Right kidney (tissue), 1 donor: ENCODE measurements at regions not wholly inside any gene's neighbourhood (a gene's known extent, or its start where the extent isn't known, plus 50 kb on each side); places are given as distances from the start of the nearest gene placed in this dataset.

Source experiments
- DNase-seq: peaks from one replicate; pipeline ENCODE4 v3.0.0-alpha.2; 2016

DNA sequence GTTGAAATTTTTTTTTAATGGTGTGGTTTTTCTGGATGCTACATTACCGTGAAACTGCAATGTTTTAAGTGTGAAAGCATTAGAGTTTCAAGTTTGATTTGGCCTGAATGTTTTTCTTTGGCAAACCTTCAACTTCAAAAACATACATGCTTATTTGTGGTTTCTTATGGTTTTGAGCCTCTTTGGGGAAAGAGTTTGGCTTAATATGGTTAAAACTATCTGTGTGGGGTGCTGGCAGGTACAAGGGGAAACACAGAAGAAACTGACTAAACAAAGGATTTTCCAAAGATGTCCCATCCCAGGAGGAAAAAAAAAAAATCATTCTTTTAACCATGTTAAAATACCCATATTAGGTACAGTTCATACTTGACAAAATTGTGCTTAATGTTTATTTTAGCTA is 121.1 kb downstream of the HGF start:
- no peak for DNase-seq

DNA sequence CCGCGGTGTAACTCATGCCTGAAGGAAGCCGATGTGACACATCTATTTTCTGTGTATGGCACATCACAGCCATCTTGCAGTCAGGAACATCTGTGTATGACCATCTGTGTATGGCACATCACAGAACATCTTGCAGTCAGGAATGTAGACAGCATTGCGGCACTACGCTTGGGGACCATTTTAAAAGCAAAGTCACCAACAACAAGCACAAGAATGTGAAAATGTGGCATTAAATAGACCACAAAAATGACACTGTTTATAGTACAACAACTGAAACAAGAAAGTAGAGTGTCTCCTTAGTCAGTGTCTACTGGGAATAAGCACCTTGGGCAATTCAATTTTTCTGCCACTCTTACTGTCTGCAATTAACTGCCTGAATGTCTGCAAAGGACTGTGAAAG is 124.4 kb downstream of the HGF start:
- DNase-seq = no peak

DNA sequence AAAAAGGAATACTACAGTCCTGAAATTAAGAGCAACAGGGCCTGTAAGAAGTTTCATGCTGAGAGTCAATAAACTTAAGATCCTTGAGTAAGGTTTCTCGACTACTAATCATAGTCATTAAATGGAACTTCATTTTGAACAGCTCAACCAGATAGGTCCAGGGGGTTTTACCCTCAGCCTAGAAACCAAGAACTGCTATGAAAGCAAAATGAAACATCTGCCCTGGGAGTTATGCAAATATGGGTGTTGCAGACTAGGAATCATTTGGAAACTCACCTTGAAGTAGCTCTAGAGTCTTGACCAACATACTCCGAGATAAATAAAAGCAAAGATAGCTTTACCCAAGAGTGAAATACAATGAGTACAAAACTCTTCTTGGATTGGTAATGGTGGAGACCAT is 128.0 kb downstream of the HGF start:
- DNase-seq = no peak

DNA sequence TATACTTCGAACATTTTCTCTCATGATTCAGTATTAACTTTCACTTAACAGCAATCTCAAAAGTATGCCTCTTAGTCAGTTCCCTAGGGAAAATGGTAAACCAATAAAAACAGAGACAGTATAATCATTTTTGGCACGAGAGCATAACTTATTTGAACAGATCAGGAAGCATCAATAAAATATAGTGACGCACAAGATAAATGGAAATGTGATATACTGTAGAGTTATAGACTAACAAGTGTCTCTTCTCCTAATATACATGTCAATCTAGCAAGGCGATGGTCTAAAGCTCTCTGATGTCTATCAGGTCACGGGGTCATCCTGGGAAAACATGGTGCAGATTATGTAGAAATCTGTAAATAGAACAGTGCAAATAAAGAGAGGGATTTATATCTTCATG is 131.6 kb downstream of the HGF start:
- DNase-seq = no peak

DNA sequence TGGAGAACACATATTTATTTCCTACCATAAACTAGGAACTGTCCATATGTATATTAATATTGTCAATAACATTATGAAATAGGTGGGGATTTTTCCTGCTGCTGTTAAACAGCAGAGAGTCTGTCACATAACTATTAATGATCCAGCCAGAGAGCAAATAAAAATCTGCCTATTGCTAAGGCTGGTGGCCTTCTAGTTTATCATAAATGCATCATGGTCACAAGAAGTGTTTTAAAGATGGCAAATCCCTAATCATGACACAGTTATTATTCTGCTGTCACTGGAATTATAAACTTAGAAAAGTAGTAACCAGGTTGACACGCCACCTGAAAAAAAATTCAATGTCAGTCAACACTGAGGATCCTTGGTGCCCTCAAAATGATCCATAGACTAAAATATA is 132.3 kb downstream of the HGF start:
- DNase-seq = no peak

DNA sequence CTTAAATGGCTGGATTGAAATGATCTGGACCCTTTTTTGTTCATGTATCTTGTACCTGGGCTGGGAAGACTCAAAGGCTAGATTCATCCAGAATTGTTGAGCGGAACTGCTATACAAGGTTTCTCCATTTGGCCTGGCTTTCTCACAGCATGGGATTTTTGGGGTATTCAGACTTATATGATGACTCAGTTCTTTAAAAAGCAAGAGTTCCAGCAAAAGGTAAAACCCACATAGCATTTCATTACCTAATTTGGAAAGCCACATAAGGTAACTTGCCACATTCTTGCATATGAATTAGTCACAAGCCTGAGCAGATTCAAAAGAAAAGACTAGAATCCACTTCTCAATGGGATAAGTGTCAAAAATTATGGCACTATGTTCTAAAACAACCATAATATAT is 137.4 kb downstream of the HGF start:
- no peak for DNase-seq

DNA sequence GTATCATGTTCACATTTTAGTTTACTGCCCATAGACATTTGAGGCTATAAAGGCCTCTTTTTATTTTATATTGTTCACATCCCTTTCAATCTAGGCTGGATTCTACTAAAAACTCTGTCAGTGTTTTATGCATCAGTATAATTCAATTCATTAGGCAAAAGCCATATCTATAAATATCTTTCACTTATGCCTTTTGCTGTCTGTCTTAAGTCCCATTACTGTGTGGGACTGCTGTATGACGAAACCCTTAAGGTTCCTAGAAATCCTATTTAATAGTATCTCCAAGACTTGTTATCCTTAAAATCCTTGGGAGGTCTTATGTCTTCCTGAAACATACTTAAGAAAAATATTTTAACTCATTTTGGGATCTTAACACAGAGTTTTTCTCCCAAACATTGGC is 139.2 kb downstream of the HGF start:
- DNase-seq = no peak

DNA sequence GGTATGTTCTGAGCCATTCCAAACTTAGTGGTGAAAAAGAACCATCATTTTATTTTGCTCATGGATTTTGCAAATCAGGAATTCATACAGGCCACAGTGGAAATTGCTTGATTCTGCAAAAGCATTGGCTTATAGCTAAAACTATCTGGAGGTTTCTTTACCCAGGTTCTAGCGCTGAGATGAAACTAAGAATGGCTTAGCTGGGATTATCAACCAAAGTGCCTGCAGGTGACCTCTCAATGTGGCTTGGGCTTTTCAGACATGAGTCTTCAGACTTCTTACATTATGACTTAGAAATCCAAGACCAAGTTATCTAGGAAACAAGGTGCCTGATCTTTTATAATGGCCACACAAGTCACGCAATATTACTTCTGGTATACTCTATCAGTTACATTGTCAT is 140.1 kb downstream of the HGF start:
- no peak for DNase-seq

DNA sequence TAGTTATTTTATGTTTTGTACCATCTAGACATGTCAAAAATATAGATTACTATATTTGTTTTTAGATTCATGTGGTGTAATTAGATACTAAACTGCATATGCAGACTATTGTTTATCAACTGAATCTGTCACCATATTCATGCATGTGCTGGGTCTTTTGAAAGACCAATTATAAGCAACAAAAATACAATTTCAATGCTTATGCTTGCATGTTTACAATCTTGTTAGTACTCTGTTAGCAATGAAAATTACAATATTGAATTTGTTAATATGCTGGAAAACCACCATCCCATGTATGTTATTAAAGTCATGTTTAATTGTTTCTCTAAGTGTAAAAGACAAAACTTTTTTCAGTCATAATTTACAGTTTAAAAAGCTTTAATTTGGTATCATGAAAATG is 140.9 kb downstream of the HGF start:
- no peak for DNase-seq

DNA sequence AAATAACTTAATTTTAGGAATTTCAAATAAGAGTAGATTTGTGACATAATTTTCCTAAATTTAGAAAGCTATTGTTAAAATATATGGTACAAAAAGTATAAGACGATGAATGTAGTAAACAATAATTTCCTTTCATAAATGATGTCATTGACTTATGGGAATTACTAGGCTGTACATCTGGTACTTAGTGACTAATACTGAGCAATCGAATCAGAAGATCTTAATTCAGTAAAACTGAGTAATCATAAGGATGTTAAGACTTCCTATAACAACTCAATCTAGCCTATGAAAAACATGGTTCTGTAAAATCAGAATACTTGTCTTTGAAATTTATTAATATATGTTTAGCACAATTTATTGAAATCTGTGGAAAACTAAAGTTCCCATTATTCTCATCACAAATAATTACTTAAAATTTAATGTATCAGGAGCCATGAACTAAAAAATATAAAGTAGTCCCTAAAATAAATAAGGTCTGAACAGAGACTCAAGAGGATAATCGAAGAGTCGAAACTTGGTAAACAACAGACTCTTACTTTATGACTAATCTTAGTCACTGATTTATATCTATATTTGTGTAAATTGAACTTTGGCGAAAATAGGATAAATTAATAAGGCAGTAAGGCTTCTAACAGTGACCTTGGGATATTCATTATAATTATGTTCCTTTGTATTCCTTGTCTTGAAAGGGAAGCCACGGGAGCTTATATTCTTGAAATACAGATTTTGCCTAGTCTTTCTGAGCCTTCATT is 142.1 kb downstream of the HGF start:
- no peak for DNase-seq

DNA sequence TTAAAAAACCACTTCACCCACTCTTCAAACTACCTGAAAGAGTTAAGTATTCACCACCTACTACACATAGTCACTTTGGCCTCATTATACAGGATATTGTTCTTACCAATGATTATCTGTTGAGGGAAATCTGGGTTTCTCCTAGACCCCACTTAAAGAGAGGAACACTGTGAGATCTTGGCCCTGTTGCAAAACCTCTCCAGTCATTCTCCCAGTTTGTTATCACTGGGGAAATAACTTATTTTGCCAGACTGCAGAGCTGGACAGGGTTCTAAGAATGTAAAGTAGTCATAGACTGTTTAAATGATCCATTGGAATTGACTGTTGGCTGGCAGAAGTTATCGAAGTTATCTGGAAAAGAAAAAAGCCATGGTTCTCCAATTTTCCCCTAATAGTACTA is 143.8 kb downstream of the HGF start:
- no peak for DNase-seq

DNA sequence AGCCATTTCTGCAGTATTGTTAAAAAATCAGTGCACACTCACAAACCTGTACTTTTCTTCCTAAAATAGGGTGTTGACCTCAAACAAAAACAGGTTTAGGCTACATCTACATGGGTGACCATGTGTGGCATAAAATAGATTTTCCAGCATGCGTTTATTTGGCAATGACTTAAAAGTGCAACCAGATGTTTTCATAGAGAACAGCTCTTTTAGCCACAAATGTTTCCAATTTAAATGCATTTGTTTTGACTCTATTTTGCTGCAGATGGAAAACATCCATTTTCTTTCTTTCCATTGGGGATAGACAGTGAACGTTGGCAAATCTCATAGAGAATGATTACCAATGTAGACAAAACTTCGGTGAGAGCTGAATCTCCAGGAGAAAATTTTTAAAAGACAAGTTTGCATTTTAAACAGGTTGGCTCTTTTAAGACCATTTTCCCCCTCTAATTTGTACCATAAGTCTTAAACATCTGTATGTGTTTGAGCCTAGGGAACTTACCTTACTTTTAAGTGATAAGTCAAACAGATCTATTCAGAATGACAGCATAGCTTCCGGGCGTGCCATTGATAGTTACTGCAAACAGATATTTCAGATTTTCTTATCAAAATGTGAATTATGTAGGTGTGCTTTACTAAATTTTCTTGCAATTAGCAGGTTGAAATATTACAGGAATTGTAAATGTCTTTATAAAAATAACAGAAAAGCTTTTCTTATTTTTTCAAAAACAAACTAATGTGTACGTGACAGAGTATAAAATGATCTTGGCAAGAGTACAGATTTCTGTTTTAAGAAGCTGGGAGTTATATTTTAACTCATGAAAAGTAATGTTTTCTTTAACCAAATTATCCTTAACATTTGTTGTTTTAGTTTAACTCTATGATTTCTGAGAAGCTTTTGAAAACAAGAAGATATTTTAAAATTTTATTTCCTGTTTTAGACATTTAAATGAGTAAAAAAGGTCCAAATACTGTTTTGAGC is 144.9 kb downstream of the HGF start:
- DNase-seq = no peak

DNA sequence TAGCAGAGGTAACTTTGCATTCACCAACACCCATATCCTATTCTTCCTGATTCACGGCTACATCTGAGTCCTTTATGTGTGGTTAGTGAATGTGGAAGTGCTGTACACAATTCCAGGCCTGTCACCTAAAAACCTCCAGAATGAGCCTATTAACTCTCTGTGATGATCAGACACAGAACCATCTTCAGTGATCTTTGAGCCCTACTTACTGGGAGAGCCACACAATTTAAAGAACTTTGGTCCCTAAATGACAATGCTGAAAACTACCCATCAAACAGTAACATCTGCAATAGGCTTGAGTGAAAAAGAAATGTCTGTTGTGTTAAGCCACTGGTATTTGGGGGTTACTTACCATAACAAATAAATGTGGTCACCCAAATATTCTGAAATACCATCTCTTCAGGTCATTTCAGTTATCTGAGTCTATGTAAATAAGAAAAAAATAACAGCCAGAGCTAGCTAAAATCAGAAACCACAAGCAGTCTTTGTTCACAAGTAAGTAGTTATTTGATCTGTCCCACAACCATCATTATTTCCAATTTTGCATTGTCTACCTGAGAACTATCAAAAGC is 145.7 kb downstream of the HGF start:
- no peak for DNase-seq

DNA sequence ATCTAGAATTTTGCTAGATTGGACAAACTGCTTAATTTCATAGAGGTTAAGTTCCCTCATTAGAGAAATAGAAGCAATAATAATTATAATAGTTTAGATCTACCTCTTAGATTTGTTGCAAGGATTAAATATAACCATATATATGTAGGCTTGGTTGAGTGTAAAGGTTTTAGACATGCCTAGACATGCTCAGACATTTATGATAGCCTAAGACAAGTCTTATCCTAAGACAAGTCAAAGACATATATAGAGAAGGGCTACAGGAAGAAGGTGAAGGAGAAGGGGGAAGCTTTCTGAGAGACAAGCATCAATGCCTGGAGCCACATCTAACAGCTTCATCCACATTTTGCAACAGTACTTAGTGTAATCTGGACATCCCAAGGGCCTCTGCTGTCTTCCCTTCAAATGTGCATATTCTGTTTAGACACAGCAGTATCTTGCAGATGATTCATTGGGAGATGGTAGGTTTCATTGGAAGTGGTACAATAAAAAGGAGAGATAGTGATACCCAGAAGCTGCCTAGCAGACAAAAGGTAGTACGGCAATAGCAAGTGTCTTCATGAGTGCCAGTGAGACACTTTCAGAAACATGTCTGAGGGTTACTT is 146.5 kb downstream of the HGF start:
- no peak for DNase-seq

DNA sequence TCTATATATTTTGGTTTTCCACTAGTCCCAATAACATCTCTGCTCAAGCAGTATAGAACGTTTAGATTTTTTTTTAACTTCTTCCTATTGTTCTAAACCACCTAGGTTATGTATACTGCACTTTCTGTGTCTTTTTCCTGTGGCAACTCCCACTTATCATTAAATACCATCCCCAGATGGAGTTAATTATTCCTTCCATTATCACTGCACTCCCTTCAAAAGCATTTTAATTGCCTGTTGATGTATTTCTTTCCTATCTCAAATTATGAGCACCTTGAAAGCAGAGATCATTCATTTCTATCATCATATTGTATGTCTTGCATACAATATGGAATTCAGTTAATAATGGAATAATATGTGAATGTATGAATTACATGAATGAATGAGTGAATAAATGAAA is 148.0 kb downstream of the HGF start:
- DNase-seq = no peak

DNA sequence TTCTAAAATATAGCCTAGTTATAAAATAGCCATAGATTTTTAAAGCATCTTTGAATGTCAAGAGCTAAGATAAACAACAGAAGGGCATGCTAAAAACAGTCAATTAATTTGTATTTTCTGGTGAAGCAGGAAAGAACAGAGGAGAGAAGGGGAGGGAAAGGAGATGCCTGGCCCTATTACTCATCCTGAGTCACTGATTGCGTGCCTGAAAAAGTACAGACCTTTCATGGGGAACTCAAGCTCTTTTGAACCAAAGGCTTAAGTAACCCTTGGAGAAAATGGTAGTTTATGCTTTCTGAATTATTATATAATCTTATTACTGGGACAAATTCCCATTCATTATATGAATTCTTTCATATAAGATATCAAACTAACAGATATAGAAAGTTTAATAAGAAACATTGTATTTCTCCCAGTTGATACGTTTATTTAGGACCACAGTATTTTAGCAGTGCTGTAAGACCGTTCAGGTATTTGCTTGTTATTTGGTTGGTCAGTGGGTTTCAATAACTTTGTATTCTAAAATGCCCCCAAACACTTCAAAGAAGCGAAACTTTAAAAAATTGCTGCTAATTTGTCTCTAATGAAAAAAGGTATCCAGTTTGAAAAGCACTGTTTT is 151.3 kb downstream of the HGF start:
- no peak for DNase-seq

DNA sequence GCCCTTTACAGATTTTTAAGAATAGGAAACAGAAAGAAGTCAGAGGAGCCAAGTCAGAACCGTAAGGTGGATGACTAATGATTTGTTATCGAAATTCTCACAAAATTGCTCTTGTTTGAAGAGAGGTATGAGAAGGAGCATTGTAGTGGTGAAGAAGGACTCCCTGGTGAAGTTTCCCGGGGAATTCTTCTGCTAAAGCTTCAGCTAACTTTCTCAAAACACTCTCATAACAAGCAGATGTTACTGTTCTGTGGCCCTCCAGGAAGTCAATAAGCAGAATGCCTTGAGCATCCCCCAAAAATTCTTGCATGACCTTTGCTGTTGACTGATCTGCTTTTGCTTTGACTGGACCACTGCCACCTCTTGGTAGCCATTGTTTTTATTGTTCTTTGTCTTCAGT is 152.9 kb downstream of the HGF start:
- no peak for DNase-seq

DNA sequence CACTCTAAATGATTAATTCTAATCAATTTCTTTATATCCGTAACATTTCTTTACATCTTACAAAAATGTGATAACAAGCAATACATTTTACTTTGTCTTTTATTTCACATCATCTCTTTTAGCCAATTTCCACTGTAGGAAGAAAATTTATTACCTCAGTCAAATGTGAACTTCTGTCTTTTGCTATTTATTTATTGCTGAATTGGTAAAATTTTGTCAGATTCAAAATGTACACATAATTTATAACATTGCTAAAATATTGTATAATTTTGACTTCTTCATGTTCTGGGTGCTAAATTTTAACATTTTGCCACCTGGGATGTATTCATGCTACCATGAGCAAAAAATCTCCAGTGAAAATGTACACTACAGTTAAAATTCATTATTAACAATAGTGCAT is 158.0 kb downstream of the HGF start:
- no peak for DNase-seq

DNA sequence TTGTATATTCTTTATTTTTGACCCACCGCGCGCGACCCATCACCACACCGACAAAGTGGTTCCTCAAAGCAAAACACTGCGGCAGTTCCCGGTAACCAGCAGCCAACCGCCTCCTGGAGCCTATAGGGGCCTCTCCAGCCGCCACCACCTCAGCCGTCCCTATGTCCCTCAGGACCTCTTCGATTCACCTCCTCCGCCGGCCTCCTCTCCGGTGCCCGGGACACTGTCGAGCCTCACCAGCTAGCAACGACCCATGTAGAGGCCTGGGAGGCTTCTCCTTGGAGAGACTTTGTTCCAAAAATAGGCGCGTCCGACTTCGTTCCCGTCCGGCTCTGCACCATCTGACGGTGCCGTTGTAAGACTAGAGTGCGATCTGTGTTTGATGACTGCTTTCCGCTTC is 158.8 kb downstream of the HGF start:
- DNase-seq = no peak

DNA sequence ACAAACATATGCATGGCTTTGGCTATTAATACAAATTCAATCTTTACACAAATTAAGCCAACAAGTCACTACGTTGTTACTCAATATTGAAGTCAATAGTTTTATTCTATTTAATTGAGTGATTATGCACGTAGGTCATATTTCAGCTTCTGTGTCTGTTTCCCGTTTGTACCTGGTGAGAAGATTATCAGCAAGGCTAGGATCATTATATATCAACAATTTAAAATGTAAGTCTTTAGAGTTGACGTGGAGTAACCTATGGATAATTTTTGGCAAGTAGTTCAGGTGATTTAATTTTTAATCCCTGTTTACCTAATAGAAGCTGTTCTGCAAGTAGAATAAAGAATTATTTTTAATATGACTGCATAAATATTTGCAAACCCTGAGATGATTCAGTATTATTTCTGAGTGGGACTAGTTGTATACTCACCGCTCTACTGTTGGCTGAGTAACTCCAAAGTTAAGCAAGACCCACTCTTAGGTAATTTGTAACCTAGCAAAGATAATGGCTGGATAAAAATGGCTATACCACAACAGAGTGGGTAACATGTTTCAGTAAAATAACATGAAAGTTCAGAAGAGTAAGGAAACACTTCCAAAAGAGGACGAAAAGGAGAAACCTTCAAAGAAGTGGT is 161.0 kb downstream of the HGF start:
- DNase-seq = no peak

DNA sequence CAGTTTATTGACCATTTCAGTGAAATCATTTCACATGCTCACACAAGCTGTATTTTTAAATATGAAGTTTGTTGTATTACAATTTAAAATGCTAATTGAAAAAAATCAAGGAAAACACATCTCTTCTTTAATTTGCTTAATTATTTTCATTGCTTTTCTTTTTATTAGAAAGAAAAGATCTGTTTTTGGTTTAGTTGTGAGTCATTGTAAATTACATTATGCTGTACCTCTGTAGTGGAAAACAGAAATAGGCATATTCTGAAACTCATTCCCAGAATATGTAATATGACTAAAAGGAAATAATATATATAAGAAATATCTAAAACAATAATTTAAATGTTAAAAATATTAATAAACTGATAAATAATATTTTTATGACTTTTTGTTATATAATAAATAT is 161.9 kb downstream of the HGF start:
- no peak for DNase-seq
